HCT116 (cell line): ENCODE measurements at regions not wholly inside any gene's neighbourhood (a gene's known extent, or its start where the extent isn't known, plus 50 kb on each side); places are given as distances from the start of the nearest gene placed in this dataset.

Experiments used
- ATAC-seq: fragments of 200-7000 bp; cut with Tn5 transposase; 2 replicates; pipeline ENCODE4 v1.9.1; 2020; ENCODE audit warnings: mild to moderate bottlenecking, moderate library complexity
- BruUV-seq: library from RNA; stranded (reverse); fragments of 400-500 nt; replicated peaks from 2 replicates; lab custom pipeline; 2021; lab: Mats Ljungman, UMichigan
- CTCF ChIA-PET: fragments of 300-600 bp; sonication (Branson Sonifier 250); formaldehyde crosslinking; loops from one replicate; lab custom pipeline; 2021; ENCODE audit warnings: antibody characterized with exemption; lab: Charles Lee
- POLR2A ChIA-PET: fragments of 300-600, 350-600 bp; sonication (Branson Sonifier 250); formaldehyde crosslinking; loops from one replicate; lab custom pipeline; 2021; ENCODE audit warnings: antibody characterized with exemption; lab: Charles Lee
- RAD21 ChIA-PET, 2 experiments: fragments of 300-600 bp; sonication (Branson Sonifier 250); formaldehyde crosslinking; loops; one replicate each; lab custom pipeline; 2023; ENCODE audit warnings: low total read pairs in 2 of 2; ENCODE audit not compliant: uncharacterized antibody in 2 of 2, unreplicated experiment in 2 of 2, low non-redundant PET in 1 of 2; lab: Charles Lee
- DNase-seq: peaks from one replicate; pipeline ENCODE4 v3.0.0-alpha.2; 2010; ENCODE audit warnings: low read depth, low spot score
- H2AFZ ChIP-seq: fragments of 200-600 bp; shearing (Covaris generic), sonication (generic); 2 replicates; pipeline ENCODE4 v1.6.1; 2017; ENCODE audit warnings: low read depth, mixed run types, mixed read lengths, antibody characterized with exemption, low read length; ENCODE audit not compliant: poor library complexity, severe bottlenecking
- H3K27ac ChIP-seq: 2 replicates; pipeline ENCODE4 v1.5.1; 2012; ENCODE audit warnings: low read depth, low read length
- H3K27me3 ChIP-seq: fragments of 200-600 bp; sonication (generic); 2 replicates; pipeline ENCODE4 v1.6.1; 2016; ENCODE audit warnings: mixed run types, low read length, mixed read lengths; ENCODE audit not compliant: insufficient read depth
- H3K36me3 ChIP-seq, 2 experiments: fragments of 200-500 bp in 1 of 2; fragments of 200-600 bp in 1 of 2; sonication (Bioruptor generic) in 1 of 2; sonication (generic) in 1 of 2; 2 replicates each; pipeline versions ENCODE4 v1.5.1 to v1.6.1; 2014 to 2016; ENCODE audit warnings: low read length in 2 of 2, inconsistent platforms in 1 of 2, mixed read lengths in 1 of 2, mixed run types in 1 of 2; ENCODE audit not compliant: insufficient read depth in 2 of 2, control insufficient read depth in 1 of 2
- H3K4me1 ChIP-seq, 2 experiments: fragments of 200-600 bp in 1 of 2; sonication (generic) in 1 of 2; 2 replicates each; pipeline versions ENCODE4 v1.5.1 to v1.6.1; 2012 to 2017; ENCODE audit warnings: low read length in 2 of 2, inconsistent platforms in 1 of 2, mild to moderate bottlenecking in 1 of 2, mixed read lengths in 1 of 2, mixed run types in 1 of 2, moderate library complexity in 1 of 2; ENCODE audit not compliant: insufficient read depth in 2 of 2, control insufficient read depth in 1 of 2
- H3K4me2 ChIP-seq: fragments of 200-600 bp; sonication (generic); 2 replicates; pipeline ENCODE4 v1.6.1; 2017; ENCODE audit warnings: mixed run types, low read length, mixed read lengths
- H3K4me3 ChIP-seq, 2 experiments: fragments of 200-600 bp in 1 of 2; sonication (generic) in 1 of 2; replicated peaks in 1 of 2; 2 replicates each; pipeline ENCODE4 v1.5.1; 2011 to 2016; ENCODE audit warnings: low read length in 2 of 2, control low read depth in 1 of 2, low read depth in 1 of 2, mild to moderate bottlenecking in 1 of 2, mixed read lengths in 1 of 2, mixed run types in 1 of 2
- H3K79me2 ChIP-seq: fragments of 200-600 bp; sonication (generic); 2 replicates; pipeline ENCODE4 v1.6.1; 2017; ENCODE audit warnings: mild to moderate bottlenecking, mixed run types, low read length, moderate library complexity, mixed read lengths; ENCODE audit not compliant: insufficient read depth
- H3K9ac ChIP-seq: fragments of 200-600 bp; sonication (generic); 2 replicates; pipeline ENCODE4 v1.6.1; 2016; ENCODE audit warnings: low read length, mixed read lengths
- H3K9me2 ChIP-seq: fragments of 200-600 bp; sonication (generic), shearing (Covaris generic); 2 replicates; pipeline ENCODE4 v1.6.1; 2017; ENCODE audit warnings: mixed run types, mild to moderate bottlenecking, moderate library complexity; ENCODE audit not compliant: insufficient read depth
- H3K9me3 ChIP-seq, 2 experiments: fragments of 200-500 bp in 1 of 2; fragments of 200-600 bp in 1 of 2; sonication (Bioruptor generic) in 1 of 2; sonication (generic) in 1 of 2; 2 replicates each; pipeline ENCODE4 v1.6.1; 2014 to 2017; ENCODE audit warnings: low read length in 2 of 2, mixed read lengths in 2 of 2, inconsistent platforms in 1 of 2, low read depth in 1 of 2, mild to moderate bottlenecking in 1 of 2, mixed run types in 1 of 2, moderate library complexity in 1 of 2; ENCODE audit not compliant: control insufficient read depth in 1 of 2, insufficient read depth in 1 of 2
- H4K20me1 ChIP-seq: fragments of 200-600 bp; sonication (generic), shearing (Covaris generic); 2 replicates; pipeline ENCODE4 v1.6.1; 2017; ENCODE audit warnings: mixed run types, mild to moderate bottlenecking, moderate library complexity; ENCODE audit not compliant: insufficient read depth
- CEBPB ChIP-seq: IDR thresholded peaks from 2 replicates; pipeline ENCODE4 v1.6.1; 2012; ENCODE audit warnings: low read depth
- EGR1 ChIP-seq: IDR thresholded peaks from 2 replicates; pipeline ENCODE4 v1.6.1; 2012; ENCODE audit warnings: low read depth
- ELF1 ChIP-seq: IDR thresholded peaks from 2 replicates; pipeline ENCODE4 v1.6.1; 2012; ENCODE audit warnings: low read depth, borderline replicate concordance
- EZH2 ChIP-seq: fragments of 200-600 bp; sonication (generic); IDR thresholded peaks from 2 replicates; pipeline ENCODE4 v1.6.1; 2017; ENCODE audit warnings: antibody characterized with exemption, mixed run types
- FOSL1 ChIP-seq: IDR thresholded peaks from 2 replicates; pipeline ENCODE4 v1.6.1; 2012; ENCODE audit warnings: low read depth
- POLR2A ChIP-seq: IDR thresholded peaks from 2 replicates; pipeline ENCODE4 v1.7.0; 2011; ENCODE audit warnings: borderline replicate concordance; ENCODE audit not compliant: insufficient read depth, insufficient read length; ENCODE audit errors: extremely low read depth
- RAD21 ChIP-seq: IDR thresholded peaks from 2 replicates; pipeline ENCODE4 v1.6.1; 2012; ENCODE audit warnings: low read depth, mild to moderate bottlenecking
- REST ChIP-seq: IDR thresholded peaks from 2 replicates; pipeline ENCODE4 v1.6.1; 2012; ENCODE audit warnings: low read depth
- SP1 ChIP-seq: IDR thresholded peaks from 2 replicates; pipeline ENCODE4 v1.6.1; 2012; ENCODE audit warnings: low read depth
- SRF ChIP-seq: IDR thresholded peaks from 2 replicates; pipeline ENCODE4 v1.6.1; 2012; ENCODE audit warnings: low read depth
- YY1 ChIP-seq: IDR thresholded peaks from 2 replicates; pipeline ENCODE4 v1.6.1; 2011; ENCODE audit warnings: low read length, low read depth, moderate library complexity, mild to moderate bottlenecking; ENCODE audit not compliant: insufficient replicate concordance; ENCODE audit errors: extremely low read depth
- ZBTB33 ChIP-seq: IDR thresholded peaks from 2 replicates; pipeline ENCODE4 v1.6.1; 2011; ENCODE audit warnings: mild to moderate bottlenecking, low read length, moderate library complexity; ENCODE audit not compliant: insufficient replicate concordance; ENCODE audit errors: extremely low read depth
- ZFX ChIP-seq: fragments of 450-650 bp; IDR thresholded peaks from 2 replicates; pipeline ENCODE4 v1.6.1; 2017
- ZNF274 ChIP-seq: fragments of 200-500 bp; sonication (Bioruptor generic); IDR thresholded peaks from 2 replicates; pipeline ENCODE4 v1.6.1; 2014; ENCODE audit warnings: mild to moderate bottlenecking, low read depth, low read length, inconsistent platforms
- intact Hi-C: fragments of 100-400 bp; cut with micrococcal nuclease; formaldehyde crosslinking; loops from 2 replicates; pipeline ENCODE4 v1.10.0; 2022

GRCh38 chr9:96034553-96035122 is 159.1 kb downstream of the ERCC6L2 start:
- Histone ChIP-seq H3K27ac (no peak overlapping the region), H3K9me3 (peaks cover 6 to 11% of the 10 kb centered on the region in 2 experiments; a peak in 2 of 4 replicates), H4K20me1 (no peaks in the 10 kb centered on the region), H3K4me3 (no peak overlapping the region), H2AFZ (no peak overlapping the region), H3K4me1 (no peaks in the 10 kb centered on the region), H3K9me2 (no peaks in the 10 kb centered on the region), H3K36me3 (no peaks in the 10 kb centered on the region), H3K79me2 (no peaks in the 10 kb centered on the region), H3K27me3 (no peaks in the 10 kb centered on the region), H3K9ac (no peak overlapping the region), H3K4me2 (no peak overlapping the region)
- ATAC-seq (no peak), DNase-seq (no peak)
- no TSS peak for BruUV-seq
- ChIA-PET CTCF (no interaction called here), POLR2A (no interaction called here), RAD21 (no interaction called here)
- intact Hi-C loops = no loop called here
- TF ChIP-seq YY1 (no peak), ELF1 (no peak), EGR1 (no peak), RAD21 (no peak), CEBPB (no peak), REST (no peak), ZBTB33 (no peak), SRF (no peak), SP1 (no peak), POLR2A (no peak), ZNF274 (no peak), FOSL1 (no peak), EZH2 (no peak), ZFX (no peak)
